ENCODE measurements at regions not wholly inside any gene's neighbourhood (a gene's known extent, or its start where the extent isn't known, plus 50 kb on each side); places are given as distances from the start of the nearest gene placed in this dataset.

- WGBS (ENCODE audit: insufficient coverage): 88% methylated on average over 1 of the region's 1 CpG
- H3K27ac ChIP-seq (ENCODE audit: low read length): no peak overlapping the region
- no peaks in the 10 kb centered on the region for H3K9me3 ChIP-seq (replicated peaks; ENCODE audit: control insufficient read depth, low read depth, low read length)
- no peaks in the 10 kb centered on the region for H3K27me3 ChIP-seq (ENCODE audit: control insufficient read depth, insufficient read depth, low read length)
- no peak for DNase-seq
- H3K36me3 ChIP-seq (ENCODE audit: control insufficient read depth, insufficient read depth, low read length): no peaks in the 10 kb centered on the region
- H3K4me3 ChIP-seq (ENCODE audit: low read length): no peak overlapping the region
- H3K4me1 ChIP-seq (ENCODE audit: control insufficient read depth, insufficient read depth, low read length): no peaks in the 10 kb centered on the region
Measured at GRCh38 chr11:29306527-29306926, 710.3 kb downstream of the KCNA4 start.

- H3K4me1 ChIP-seq (ENCODE audit: control insufficient read depth, insufficient read depth, low read length): no peaks in the 10 kb centered on the region
- no peak overlapping the region for H3K27ac ChIP-seq (ENCODE audit: low read length)
- H3K4me3 ChIP-seq (ENCODE audit: low read length): no peak overlapping the region
- DNase-seq: no peak
- no peaks in the 10 kb centered on the region for H3K9me3 ChIP-seq (replicated peaks; ENCODE audit: control insufficient read depth, low read depth, low read length)
- H3K27me3 ChIP-seq (ENCODE audit: control insufficient read depth, insufficient read depth, low read length): no peaks in the 10 kb centered on the region
- no peaks in the 10 kb centered on the region for H3K36me3 ChIP-seq (ENCODE audit: control insufficient read depth, insufficient read depth, low read length)
Measured at GRCh38 chr11:29305456-29306232, 711.2 kb downstream of the KCNA4 start.

DNA sequence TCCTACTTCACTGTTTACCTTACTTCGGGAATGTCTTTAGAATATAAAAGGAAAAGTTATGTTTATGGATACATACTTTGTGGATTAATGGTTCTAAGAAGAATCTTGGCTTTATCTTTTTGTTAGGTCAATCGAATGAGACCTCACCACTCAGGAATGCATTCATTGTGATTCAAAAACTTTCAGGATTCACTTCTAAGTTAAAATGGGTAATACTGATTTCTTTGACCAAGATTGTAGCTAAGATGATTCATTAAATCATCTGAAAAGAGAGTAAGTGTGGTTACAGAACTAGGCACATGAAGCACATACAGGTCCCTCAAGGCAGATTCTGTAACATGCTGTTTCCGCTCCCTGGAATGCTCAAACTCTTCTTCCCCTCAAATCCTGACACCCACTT, 716.4 kb downstream of the KCNA4 start:
- Histone ChIP-seq H3K4me3 (ENCODE audit: low read length) (no peak overlapping the region), H3K9me3 (replicated peaks; ENCODE audit: control insufficient read depth, low read depth, low read length) (no peaks in the 10 kb centered on the region), H3K4me1 (ENCODE audit: control insufficient read depth, insufficient read depth, low read length) (no peaks in the 10 kb centered on the region), H3K27ac (ENCODE audit: low read length) (no peak overlapping the region), H3K36me3 (ENCODE audit: control insufficient read depth, insufficient read depth, low read length) (no peaks in the 10 kb centered on the region), H3K27me3 (ENCODE audit: control insufficient read depth, insufficient read depth, low read length) (no peaks in the 10 kb centered on the region)
- DNase-seq: no peak
- WGBS (ENCODE audit: insufficient coverage): 45% methylated on average over 1 of the region's 3 CpGs

- Histone ChIP-seq H3K27me3 (ENCODE audit: control insufficient read depth, insufficient read depth, low read length) (no peaks in the 10 kb centered on the region), H3K36me3 (ENCODE audit: control insufficient read depth, insufficient read depth, low read length) (no peaks in the 10 kb centered on the region), H3K27ac (ENCODE audit: low read length) (no peak overlapping the region), H3K4me1 (ENCODE audit: control insufficient read depth, insufficient read depth, low read length) (no peaks in the 10 kb centered on the region), H3K4me3 (ENCODE audit: low read length) (no peak overlapping the region), H3K9me3 (replicated peaks; ENCODE audit: control insufficient read depth, low read depth, low read length) (no peaks in the 10 kb centered on the region)
- WGBS (ENCODE audit: insufficient coverage): no CpG with 5 or more reads among the region's 1 CpG
- no peak for DNase-seq
Measured at GRCh38 chr11:29296680-29297079, 720.1 kb downstream of the KCNA4 start.

DNA sequence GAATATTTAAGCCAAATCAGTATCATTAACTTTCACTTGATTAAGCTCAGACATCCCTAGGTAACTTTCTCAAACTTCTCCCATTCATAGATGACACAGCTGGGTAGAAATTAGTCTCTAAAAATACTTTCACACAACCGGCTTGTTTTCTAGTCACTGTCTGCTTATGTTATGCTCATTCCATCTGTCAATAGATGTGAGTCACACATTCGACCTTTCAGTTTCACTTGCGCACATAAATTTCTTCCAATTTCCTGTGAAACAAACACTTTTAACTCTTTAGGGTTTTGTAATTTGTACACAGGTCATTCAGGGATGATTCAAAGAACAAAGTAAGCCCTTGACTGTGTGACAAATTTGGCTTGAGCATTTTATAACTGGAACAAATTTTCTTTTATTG, 723.0 kb downstream of the KCNA4 start:
- H3K4me1 ChIP-seq (ENCODE audit: control insufficient read depth, insufficient read depth, low read length): no peaks in the 10 kb centered on the region
- WGBS (ENCODE audit: insufficient coverage): no CpG with 5 or more reads among the region's 3 CpGs
- H3K27ac ChIP-seq (ENCODE audit: low read length): no peak overlapping the region
- no peak overlapping the region for H3K4me3 ChIP-seq (ENCODE audit: low read length)
- no peaks in the 10 kb centered on the region for H3K27me3 ChIP-seq (ENCODE audit: control insufficient read depth, insufficient read depth, low read length)
- no peak for DNase-seq
- no peaks in the 10 kb centered on the region for H3K36me3 ChIP-seq (ENCODE audit: control insufficient read depth, insufficient read depth, low read length)
- no peaks in the 10 kb centered on the region for H3K9me3 ChIP-seq (replicated peaks; ENCODE audit: control insufficient read depth, low read depth, low read length)

DNA sequence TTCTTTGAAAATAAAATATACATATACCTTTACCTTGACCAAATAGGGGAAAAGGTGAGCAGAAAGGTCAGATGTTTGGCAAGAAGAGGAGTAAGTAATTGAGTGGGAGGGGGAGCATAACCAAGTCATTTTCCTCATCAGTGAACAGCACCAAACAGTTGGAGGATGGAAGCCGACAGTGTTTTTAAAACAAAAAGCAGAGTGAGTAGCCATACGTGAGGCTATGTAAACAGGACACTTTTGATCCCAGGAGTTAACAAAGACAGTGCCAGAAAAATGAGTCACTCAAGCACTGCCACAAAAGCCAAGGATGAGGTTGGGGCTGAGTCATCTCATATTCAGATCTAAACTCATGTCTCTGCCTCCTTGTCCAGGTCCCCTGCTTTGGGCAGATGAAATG, 734.7 kb downstream of the KCNA4 start:
- WGBS (ENCODE audit: insufficient coverage): 20% methylated on average over 1 of the region's 2 CpGs
- Histone ChIP-seq H3K9me3 (replicated peaks; ENCODE audit: control insufficient read depth, low read depth, low read length) (no peaks in the 10 kb centered on the region), H3K4me1 (ENCODE audit: control insufficient read depth, insufficient read depth, low read length) (no peaks in the 10 kb centered on the region), H3K36me3 (ENCODE audit: control insufficient read depth, insufficient read depth, low read length) (no peaks in the 10 kb centered on the region), H3K4me3 (ENCODE audit: low read length) (no peak overlapping the region), H3K27ac (ENCODE audit: low read length) (no peak overlapping the region), H3K27me3 (ENCODE audit: control insufficient read depth, insufficient read depth, low read length) (no peaks in the 10 kb centered on the region)
- peak; percentile 6 for DNase-seq

- Histone ChIP-seq H3K9me3 (replicated peaks; ENCODE audit: control insufficient read depth, low read depth, low read length) (no peaks in the 10 kb centered on the region), H3K27me3 (ENCODE audit: control insufficient read depth, insufficient read depth, low read length) (no peaks in the 10 kb centered on the region), H3K4me1 (ENCODE audit: control insufficient read depth, insufficient read depth, low read length) (no peaks in the 10 kb centered on the region), H3K27ac (ENCODE audit: low read length) (no peak overlapping the region), H3K36me3 (ENCODE audit: control insufficient read depth, insufficient read depth, low read length) (no peaks in the 10 kb centered on the region), H3K4me3 (ENCODE audit: low read length) (no peak overlapping the region)
- 42% methylated on average over 3 of the region's 3 CpGs for WGBS (ENCODE audit: insufficient coverage)
- no peak for DNase-seq
Measured at GRCh38 chr11:29281271-29281777, 735.5 kb downstream of the KCNA4 start.

GRCh38 chr11:29280452-29280851, 736.4 kb downstream of the KCNA4 start:
- no peaks in the 10 kb centered on the region for H3K27me3 ChIP-seq (ENCODE audit: control insufficient read depth, insufficient read depth, low read length)
- whole genome bisulfite sequencing (ENCODE audit: insufficient coverage): 80% methylated on average over 1 of the region's 2 CpGs
- H3K9me3 ChIP-seq (replicated peaks; ENCODE audit: control insufficient read depth, low read depth, low read length): no peaks in the 10 kb centered on the region
- no peaks in the 10 kb centered on the region for H3K4me1 ChIP-seq (ENCODE audit: control insufficient read depth, insufficient read depth, low read length)
- H3K27ac ChIP-seq (ENCODE audit: low read length): no peak overlapping the region
- no peak for DNase-seq
- H3K36me3 ChIP-seq (ENCODE audit: control insufficient read depth, insufficient read depth, low read length): no peaks in the 10 kb centered on the region
- H3K4me3 ChIP-seq (ENCODE audit: low read length): no peak overlapping the region

DNA sequence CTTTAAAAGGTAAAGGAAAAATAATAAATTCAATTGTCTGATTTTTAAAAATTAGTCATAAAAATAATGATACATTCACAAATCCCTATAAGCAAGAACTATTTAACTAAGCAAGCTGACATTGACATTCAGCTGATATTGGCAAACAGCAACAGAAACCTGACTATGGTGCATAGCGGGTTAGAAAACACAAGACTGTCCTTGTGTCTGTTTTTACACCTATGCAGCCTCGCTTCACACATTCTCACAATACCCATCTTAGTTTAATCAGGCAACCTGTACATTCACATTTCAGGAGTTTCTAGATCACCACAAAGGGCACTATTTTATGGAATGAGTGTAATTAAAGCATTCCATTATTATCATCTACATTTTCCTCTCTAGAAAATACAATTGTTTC, 737.1 kb downstream of the KCNA4 start:
- no peaks in the 10 kb centered on the region for H3K9me3 ChIP-seq (replicated peaks; ENCODE audit: control insufficient read depth, low read depth, low read length)
- no peak for DNase-seq
- H3K4me1 ChIP-seq (ENCODE audit: control insufficient read depth, insufficient read depth, low read length): no peaks in the 10 kb centered on the region
- H3K4me3 ChIP-seq (ENCODE audit: low read length): no peak overlapping the region
- H3K27me3 ChIP-seq (ENCODE audit: control insufficient read depth, insufficient read depth, low read length): no peaks in the 10 kb centered on the region
- H3K27ac ChIP-seq (ENCODE audit: low read length): no peak overlapping the region
- WGBS (ENCODE audit: insufficient coverage): 83% methylated on average over 1 of the region's 2 CpGs
- no peaks in the 10 kb centered on the region for H3K36me3 ChIP-seq (ENCODE audit: control insufficient read depth, insufficient read depth, low read length)

DNA sequence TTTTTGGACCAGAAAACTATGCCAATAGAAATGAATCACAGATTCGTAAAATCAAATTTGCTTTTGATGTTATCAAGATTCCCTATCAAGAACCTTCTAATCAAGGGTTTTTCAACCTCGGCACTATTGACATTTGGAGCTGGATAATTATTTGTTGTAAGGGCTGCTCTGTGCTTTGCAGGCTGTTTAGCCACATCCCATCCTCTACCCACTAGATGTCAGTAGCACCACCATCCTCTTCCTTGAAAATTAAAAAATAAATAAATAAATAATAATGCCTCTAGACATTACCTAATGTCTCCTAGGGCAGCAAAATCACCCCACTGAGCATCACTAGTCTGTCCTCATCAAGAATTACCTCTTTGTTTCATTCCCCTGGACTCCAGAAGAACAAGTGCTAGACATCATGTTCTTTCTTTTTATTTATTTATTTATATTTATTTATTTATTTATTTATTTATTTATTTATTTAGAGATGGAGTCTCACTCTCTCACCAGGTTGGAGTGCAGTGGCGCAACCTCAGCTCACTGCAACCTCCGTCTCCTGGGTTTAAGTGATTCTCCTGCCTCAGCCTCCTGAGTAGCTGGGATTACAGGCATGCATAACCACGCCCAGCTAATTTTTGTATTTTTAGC, 744.7 kb downstream of the KCNA4 start:
- no peak for DNase-seq
- 100% methylated on average over 1 of the region's 5 CpGs for WGBS (ENCODE audit: insufficient coverage)
- Histone ChIP-seq H3K27me3 (ENCODE audit: control insufficient read depth, insufficient read depth, low read length) (no peaks in the 10 kb centered on the region), H3K4me1 (ENCODE audit: control insufficient read depth, insufficient read depth, low read length) (no peaks in the 10 kb centered on the region), H3K4me3 (ENCODE audit: low read length) (no peak overlapping the region), H3K36me3 (ENCODE audit: control insufficient read depth, insufficient read depth, low read length) (no peaks in the 10 kb centered on the region), H3K27ac (ENCODE audit: low read length) (no peak overlapping the region), H3K9me3 (replicated peaks; ENCODE audit: control insufficient read depth, low read depth, low read length) (no peaks in the 10 kb centered on the region)
